ENCODE measurements at regions not wholly inside any gene's neighbourhood (a gene's known extent, or its start where the extent isn't known, plus 50 kb on each side); places are given as distances from the start of the nearest gene placed in this dataset.

DNA sequence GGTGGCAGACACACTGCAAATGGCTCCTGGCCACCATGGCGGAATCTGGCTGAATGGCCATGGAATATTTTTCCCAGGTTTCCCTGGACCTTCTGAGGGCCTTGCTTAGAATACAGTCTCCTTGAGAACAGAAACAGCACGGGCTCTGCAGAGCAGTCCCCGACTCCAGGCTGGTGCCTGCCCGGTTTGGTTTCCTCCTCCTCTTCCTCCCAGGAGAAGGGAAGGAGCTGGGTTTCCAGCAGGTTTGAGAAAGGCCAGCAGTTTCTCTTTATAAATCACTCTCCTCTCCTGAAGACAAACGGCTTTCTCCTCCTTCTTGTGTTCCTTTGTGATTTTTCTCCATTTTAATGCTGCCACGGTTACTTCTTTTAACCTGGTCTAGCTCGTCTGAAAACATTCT lies 106.8 kb upstream of the RFLNA start:
- WGBS, 2 donors, result 60 to 74% methylated on average over 7 of the region's 7 CpGs
- no peak for DNase-seq
- Histone ChIP-seq H3K27ac (no peak overlapping the region), H3K9me3 (no peaks in the 10 kb centered on the region), H3K4me3 (no peak overlapping the region), H3K27me3 (no peaks in the 10 kb centered on the region), H3K4me1 (peaks cover 6% of the 10 kb centered on the region), H3K36me3 (ENCODE audit: low read depth, missing control alignments) (no peaks in the 10 kb centered on the region)
- intact Hi-C loops (cut with DNase I; ENCODE audit: low total_unique reads), result no loop called here
- TF ChIP-seq CTCF (IDR thresholded peaks at IDR 0.05) (no peak), POLR2A (IDR thresholded peaks at IDR 0.05) (no peak)

- H3K27me3 ChIP-seq, result no peaks in the 10 kb centered on the region
- no peaks in the 10 kb centered on the region for H3K9me3 ChIP-seq
- H3K4me3 ChIP-seq, result no peak overlapping the region
- 68 to 78% methylated on average over 15 of the region's 15 CpGs for WGBS, 2 donors
- no peak for DNase-seq
- H3K36me3 ChIP-seq (ENCODE audit: low read depth, missing control alignments), result no peaks in the 10 kb centered on the region
- no peak overlapping the region for H3K27ac ChIP-seq
- no peak for TF ChIP-seq POLR2A (IDR thresholded peaks at IDR 0.05)
- TF ChIP-seq CTCF (IDR thresholded peaks at IDR 0.05), result no peak
- intact Hi-C loops (cut with DNase I; ENCODE audit: low total_unique reads), result no loop called here
- peaks cover 6% of the 10 kb centered on the region for H3K4me1 ChIP-seq
These were observed 106.1 kb upstream of the RFLNA start for GRCh38 chr12:124188561-124189405.

DNA sequence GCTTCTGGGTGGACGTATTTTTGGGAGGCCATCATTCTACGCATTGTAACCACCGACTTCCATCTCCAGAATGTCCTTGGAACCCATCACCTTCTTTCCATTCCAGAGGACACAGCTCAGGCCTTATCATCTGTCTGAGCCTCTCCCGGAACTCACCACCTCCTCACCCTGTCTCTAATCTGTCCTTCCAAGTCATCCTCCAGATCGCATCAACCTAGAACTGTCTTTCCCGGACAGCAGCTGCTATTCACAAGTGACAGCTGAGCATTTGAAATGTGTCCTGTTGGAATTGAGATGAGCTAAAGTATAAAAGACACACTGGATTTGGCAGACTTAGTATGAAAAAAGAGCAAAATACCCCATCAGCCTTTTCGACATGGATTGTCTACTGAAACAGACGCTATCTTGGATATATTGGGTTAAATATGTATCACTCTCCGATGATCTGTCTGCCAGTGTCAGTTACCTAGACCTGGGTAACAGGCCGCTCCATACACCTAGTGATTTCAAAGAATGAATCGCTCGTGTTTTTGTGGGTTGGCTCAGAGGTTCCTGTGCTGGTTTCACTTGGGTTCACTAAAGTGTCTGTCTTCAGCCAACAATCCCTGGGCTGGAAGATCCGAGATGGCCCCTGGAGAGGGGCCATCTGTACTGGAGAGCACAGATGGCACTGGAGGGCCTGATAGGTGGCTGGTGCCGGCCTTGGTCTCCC lies 104.4 kb upstream of the RFLNA start:
- DNase-seq, result no peak
- Histone ChIP-seq H3K36me3 (ENCODE audit: low read depth, missing control alignments) (no peaks in the 10 kb centered on the region), H3K27me3 (no peaks in the 10 kb centered on the region), H3K4me1 (peaks cover 6% of the 10 kb centered on the region), H3K9me3 (no peaks in the 10 kb centered on the region), H3K27ac (no peak overlapping the region), H3K4me3 (no peak overlapping the region)
- intact Hi-C loops (cut with DNase I; ENCODE audit: low total_unique reads), result no loop called here
- no peak for TF ChIP-seq POLR2A (IDR thresholded peaks at IDR 0.05)
- no peak for TF ChIP-seq CTCF (IDR thresholded peaks at IDR 0.05)
- 87 to 92% methylated on average over 9 to 14 of the region's 14 CpGs for WGBS, 2 donors

GRCh38 chr12:124191024-124191359 lies 103.9 kb upstream of the RFLNA start:
- peaks cover 6% of the 10 kb centered on the region for H3K4me1 ChIP-seq
- no peak overlapping the region for H3K27ac ChIP-seq
- H3K4me3 ChIP-seq, result no peak overlapping the region
- DNase-seq, result no peak
- 94% methylated on average over 3 of the region's 3 CpGs for WGBS, 2 donors
- H3K27me3 ChIP-seq, result no peaks in the 10 kb centered on the region
- H3K36me3 ChIP-seq (ENCODE audit: low read depth, missing control alignments), result no peaks in the 10 kb centered on the region
- H3K9me3 ChIP-seq, result no peaks in the 10 kb centered on the region
- TF ChIP-seq CTCF (IDR thresholded peaks at IDR 0.05) (no peak), POLR2A (IDR thresholded peaks at IDR 0.05) (no peak)
- intact Hi-C loops (cut with DNase I; ENCODE audit: low total_unique reads), result no loop called here

All from testis (tissue), 2 donors.